Neural cell (in vitro differentiated cells): ENCODE measurements at regions not wholly inside any gene's neighbourhood (a gene's known extent, or its start where the extent isn't known, plus 50 kb on each side); places are given as distances from the start of the nearest gene placed in this dataset.

ENCODE experiments used
- H2AFZ ChIP-seq: fragments of 200-600, 300-800 bp; sonication (generic), shearing (Covaris generic); 2 replicates; pipeline ENCODE4 v1.6.0; 2014; ENCODE audit warnings: low read depth, mild to moderate bottlenecking, antibody characterized with exemption, low read length, moderate library complexity
- H3F3A ChIP-seq: fragments of 200-600 bp; shearing (Covaris generic); 2 replicates; pipeline ENCODE4 v1.6.1; 2016; ENCODE audit warnings: mild to moderate bottlenecking, moderate library complexity, mixed read lengths, antibody characterized with exemption, low read length; ENCODE audit not compliant: insufficient read depth, poor library complexity, severe bottlenecking
- H3K27ac ChIP-seq: fragments of 200-600, 300-800 bp; sonication (generic), shearing (Covaris generic); 2 replicates; pipeline ENCODE4 v1.5.1; 2014; ENCODE audit warnings: mild to moderate bottlenecking, low read length, moderate library complexity
- H3K27me3 ChIP-seq: fragments of 300-800, 200-600 bp; sonication (generic), shearing (Covaris generic); 2 replicates; pipeline ENCODE4 v1.6.0; 2014; ENCODE audit warnings: mild to moderate bottlenecking, low read depth, low read length, moderate library complexity; ENCODE audit not compliant: insufficient read depth
- H3K36me3 ChIP-seq: fragments of 300-800, 200-600 bp; sonication (generic), shearing (Covaris generic); 2 replicates; pipeline ENCODE4 v1.5.1; 2014; ENCODE audit warnings: mild to moderate bottlenecking, antibody characterized with exemption, low read length, moderate library complexity; ENCODE audit not compliant: insufficient read depth
- H3K4me2 ChIP-seq: fragments of 300-800, 200-600 bp; sonication (generic), shearing (Covaris generic); 2 replicates; pipeline ENCODE4 v1.6.0; 2014; ENCODE audit warnings: mild to moderate bottlenecking, low read length
- H3K4me3 ChIP-seq: fragments of 300-800, 200-600 bp; sonication (generic), shearing (Covaris generic); 2 replicates; pipeline ENCODE4 v1.5.1; 2014; ENCODE audit warnings: mild to moderate bottlenecking, low read length, moderate library complexity
- H3K79me2 ChIP-seq: fragments of 200-600 bp; shearing (Covaris generic); replicated peaks from 2 replicates; pipeline ENCODE4 v1.6.0; 2014; ENCODE audit warnings: mild to moderate bottlenecking, low read length, moderate library complexity; ENCODE audit not compliant: insufficient read depth
- H3K9ac ChIP-seq: fragments of 300-800, 200-600 bp; sonication (generic), shearing (Covaris generic); 2 replicates; pipeline ENCODE4 v1.6.1; 2016; ENCODE audit warnings: mild to moderate bottlenecking, low read length, mixed read lengths
- H3K9me2 ChIP-seq: fragments of 200-600 bp; shearing (Covaris generic); 2 replicates; pipeline ENCODE4 v1.6.1; 2016; ENCODE audit warnings: mild to moderate bottlenecking, low read length, mixed read lengths; ENCODE audit not compliant: insufficient read depth
- H3K9me3 ChIP-seq: fragments of 200-600, 300-800 bp; sonication (generic), shearing (Covaris generic); 2 replicates; pipeline ENCODE4 v1.6.1; 2016; ENCODE audit warnings: mild to moderate bottlenecking, mixed run types, low read length, moderate library complexity, mixed read lengths
- H4K20me1 ChIP-seq: fragments of 200-600 bp; shearing (Covaris generic); 2 replicates; pipeline ENCODE4 v1.6.1; 2016; ENCODE audit warnings: mild to moderate bottlenecking, mixed run types; ENCODE audit not compliant: insufficient read depth
- EP300 ChIP-seq: fragments of 450-650 bp; conservative IDR thresholded peaks from 2 replicates; pipeline ENCODE4 v1.6.1; 2014; ENCODE audit warnings: antibody characterized with exemption, mild to moderate bottlenecking, moderate library complexity; ENCODE audit not compliant: poor library complexity, severe bottlenecking
- EZH2 ChIP-seq: fragments of 200-600, 300-800 bp; shearing (Covaris generic), sonication (generic); IDR thresholded peaks from 2 replicates; pipeline ENCODE4 v1.6.1; 2014; ENCODE audit warnings: antibody characterized with exemption, low read length, borderline replicate concordance, mild to moderate bottlenecking; ENCODE audit not compliant: insufficient read depth, poor library complexity, severe bottlenecking
- MXI1 ChIP-seq: fragments of 450-650 bp; conservative IDR thresholded peaks from 2 replicates; pipeline ENCODE4 v1.6.1; 2014; ENCODE audit warnings: antibody characterized with exemption, mild to moderate bottlenecking; ENCODE audit not compliant: poor library complexity, severe bottlenecking
- POLR2AphosphoS5 ChIP-seq: IDR thresholded peaks from 2 replicates; pipeline ENCODE4 v1.6.1; 2012
- RAD21 ChIP-seq: fragments of 450-650 bp; conservative IDR thresholded peaks from 2 replicates; pipeline ENCODE4 v1.6.1; 2014; ENCODE audit warnings: antibody characterized with exemption, mild to moderate bottlenecking, moderate library complexity
- SMC3 ChIP-seq: fragments of 450-650 bp; conservative IDR thresholded peaks from 2 replicates; pipeline ENCODE4 v1.6.1; 2014; ENCODE audit warnings: antibody characterized with exemption, mild to moderate bottlenecking, moderate library complexity; ENCODE audit not compliant: poor library complexity
- TAF1 ChIP-seq: IDR thresholded peaks from 2 replicates; pipeline ENCODE4 v1.6.1; 2012; ENCODE audit warnings: low read depth
- TF ChIP-seq, protein P1 (sequence below): fragments of 450-650 bp; IDR thresholded peaks from 2 replicates; pipeline ENCODE4 v1.5.1; 2014; ENCODE audit warnings: antibody characterized with exemption, mild to moderate bottlenecking, moderate library complexity; ENCODE audit not compliant: poor library complexity, severe bottlenecking
- TF ChIP-seq, protein P2 (sequence below): IDR thresholded peaks from 2 replicates; pipeline ENCODE4 v1.6.1; 2012; ENCODE audit warnings: borderline replicate concordance

DNA sequence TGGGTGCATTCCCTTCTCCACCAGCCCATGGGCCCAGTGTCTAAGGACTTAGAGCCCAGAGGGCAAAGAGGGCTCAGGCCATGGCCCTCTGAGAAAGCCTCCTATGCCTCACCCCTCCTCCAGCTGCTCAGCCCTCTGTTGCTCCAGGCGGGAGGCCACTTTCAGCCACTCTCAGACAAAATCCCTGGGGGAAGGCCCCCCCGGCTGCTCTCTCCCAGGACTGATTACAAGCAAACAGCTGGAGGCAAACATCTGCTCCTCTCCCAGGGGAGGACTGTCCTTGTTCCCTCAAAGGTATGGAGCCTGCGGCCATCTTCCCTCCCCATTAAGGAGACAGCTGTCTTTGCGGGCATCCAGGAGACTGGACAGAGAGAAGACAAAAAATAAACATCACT is 54.9 kb upstream of the DLX4 start:
- Histone ChIP-seq H3K4me2 (no peak overlapping the region), H3K4me3 (no peak overlapping the region), H3K36me3 (no peaks in the 10 kb centered on the region), H3K9me2 (no peaks in the 10 kb centered on the region), H3K9me3 (no peaks in the 10 kb centered on the region), H3K27me3 (peaks cover 25% of the 10 kb centered on the region), H3K9ac (no peak overlapping the region), H2AFZ (no peak overlapping the region), H4K20me1 (no peaks in the 10 kb centered on the region), H3K79me2 (no peaks in the 10 kb centered on the region), H3K27ac (no peak overlapping the region), H3F3A (no peaks in the 10 kb centered on the region)
- TF ChIP-seq EP300 (no peak), SMC3 (no peak), POLR2AphosphoS5 (no peak), EZH2 (no peak), MXI1 (no peak), TAF1 (no peak), RAD21 (no peak)
- TF ChIP-seq, protein P1, sequence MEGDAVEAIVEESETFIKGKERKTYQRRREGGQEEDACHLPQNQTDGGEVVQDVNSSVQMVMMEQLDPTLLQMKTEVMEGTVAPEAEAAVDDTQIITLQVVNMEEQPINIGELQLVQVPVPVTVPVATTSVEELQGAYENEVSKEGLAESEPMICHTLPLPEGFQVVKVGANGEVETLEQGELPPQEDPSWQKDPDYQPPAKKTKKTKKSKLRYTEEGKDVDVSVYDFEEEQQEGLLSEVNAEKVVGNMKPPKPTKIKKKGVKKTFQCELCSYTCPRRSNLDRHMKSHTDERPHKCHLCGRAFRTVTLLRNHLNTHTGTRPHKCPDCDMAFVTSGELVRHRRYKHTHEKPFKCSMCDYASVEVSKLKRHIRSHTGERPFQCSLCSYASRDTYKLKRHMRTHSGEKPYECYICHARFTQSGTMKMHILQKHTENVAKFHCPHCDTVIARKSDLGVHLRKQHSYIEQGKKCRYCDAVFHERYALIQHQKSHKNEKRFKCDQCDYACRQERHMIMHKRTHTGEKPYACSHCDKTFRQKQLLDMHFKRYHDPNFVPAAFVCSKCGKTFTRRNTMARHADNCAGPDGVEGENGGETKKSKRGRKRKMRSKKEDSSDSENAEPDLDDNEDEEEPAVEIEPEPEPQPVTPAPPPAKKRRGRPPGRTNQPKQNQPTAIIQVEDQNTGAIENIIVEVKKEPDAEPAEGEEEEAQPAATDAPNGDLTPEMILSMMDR: no peak
- TF ChIP-seq, protein P2, sequence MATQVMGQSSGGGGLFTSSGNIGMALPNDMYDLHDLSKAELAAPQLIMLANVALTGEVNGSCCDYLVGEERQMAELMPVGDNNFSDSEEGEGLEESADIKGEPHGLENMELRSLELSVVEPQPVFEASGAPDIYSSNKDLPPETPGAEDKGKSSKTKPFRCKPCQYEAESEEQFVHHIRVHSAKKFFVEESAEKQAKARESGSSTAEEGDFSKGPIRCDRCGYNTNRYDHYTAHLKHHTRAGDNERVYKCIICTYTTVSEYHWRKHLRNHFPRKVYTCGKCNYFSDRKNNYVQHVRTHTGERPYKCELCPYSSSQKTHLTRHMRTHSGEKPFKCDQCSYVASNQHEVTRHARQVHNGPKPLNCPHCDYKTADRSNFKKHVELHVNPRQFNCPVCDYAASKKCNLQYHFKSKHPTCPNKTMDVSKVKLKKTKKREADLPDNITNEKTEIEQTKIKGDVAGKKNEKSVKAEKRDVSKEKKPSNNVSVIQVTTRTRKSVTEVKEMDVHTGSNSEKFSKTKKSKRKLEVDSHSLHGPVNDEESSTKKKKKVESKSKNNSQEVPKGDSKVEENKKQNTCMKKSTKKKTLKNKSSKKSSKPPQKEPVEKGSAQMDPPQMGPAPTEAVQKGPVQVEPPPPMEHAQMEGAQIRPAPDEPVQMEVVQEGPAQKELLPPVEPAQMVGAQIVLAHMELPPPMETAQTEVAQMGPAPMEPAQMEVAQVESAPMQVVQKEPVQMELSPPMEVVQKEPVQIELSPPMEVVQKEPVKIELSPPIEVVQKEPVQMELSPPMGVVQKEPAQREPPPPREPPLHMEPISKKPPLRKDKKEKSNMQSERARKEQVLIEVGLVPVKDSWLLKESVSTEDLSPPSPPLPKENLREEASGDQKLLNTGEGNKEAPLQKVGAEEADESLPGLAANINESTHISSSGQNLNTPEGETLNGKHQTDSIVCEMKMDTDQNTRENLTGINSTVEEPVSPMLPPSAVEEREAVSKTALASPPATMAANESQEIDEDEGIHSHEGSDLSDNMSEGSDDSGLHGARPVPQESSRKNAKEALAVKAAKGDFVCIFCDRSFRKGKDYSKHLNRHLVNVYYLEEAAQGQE: no peak

DNA sequence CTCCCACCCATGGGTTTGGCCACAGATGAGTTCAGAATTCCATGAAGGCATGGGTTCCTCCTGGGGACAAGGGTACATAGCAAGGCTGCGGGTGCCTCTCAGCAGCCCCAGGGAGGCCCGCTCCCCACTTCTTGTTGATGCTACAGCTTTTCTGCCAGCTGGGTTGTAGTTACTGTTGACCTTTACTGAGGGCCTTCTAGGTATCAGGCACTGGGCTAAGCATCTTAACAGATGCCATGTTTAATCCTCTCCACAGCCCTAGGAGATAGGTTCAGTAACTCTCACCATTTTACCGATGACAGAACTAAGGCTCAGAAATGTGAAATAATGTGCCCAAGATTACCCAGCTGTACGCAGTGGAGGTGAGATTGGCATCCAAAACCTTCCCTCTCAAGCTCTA is 54.3 kb upstream of the DLX4 start:
- peaks cover 19% of the 10 kb centered on the region for H3K27me3 ChIP-seq
- H3F3A ChIP-seq: no peaks in the 10 kb centered on the region
- no peaks in the 10 kb centered on the region for H3K36me3 ChIP-seq
- H3K4me3 ChIP-seq: no peak overlapping the region
- H3K9me2 ChIP-seq: no peaks in the 10 kb centered on the region
- TF ChIP-seq, protein P2: no peak
- TF ChIP-seq SMC3: no peak
- no peak for TF ChIP-seq TAF1
- TF ChIP-seq MXI1: no peak
- no peak for TF ChIP-seq EZH2
- TF ChIP-seq RAD21: no peak
- TF ChIP-seq POLR2AphosphoS5: no peak
- TF ChIP-seq EP300: no peak
- TF ChIP-seq, protein P1: no peak
- no peaks in the 10 kb centered on the region for H3K9me3 ChIP-seq
- H2AFZ ChIP-seq: no peak overlapping the region
- H3K27ac ChIP-seq: no peak overlapping the region
- no peaks in the 10 kb centered on the region for H4K20me1 ChIP-seq
- H3K9ac ChIP-seq: no peak overlapping the region
- no peaks in the 10 kb centered on the region for H3K79me2 ChIP-seq
- H3K4me2 ChIP-seq: no peak overlapping the region
